Thyroid gland (tissue), 4 donors: ENCODE measurements at regions not wholly inside any gene's neighbourhood (a gene's known extent, or its start where the extent isn't known, plus 50 kb on each side); places are given as distances from the start of the nearest gene placed in this dataset.

Experiments used
- POLR2A ChIP-seq, 2 donors: fragments of 450-650 bp; IDR thresholded peaks; one replicate each; pipeline ENCODE4 v1.6.1; 2017; ENCODE audit warnings: antibody characterized with exemption in 2 of 2, mild to moderate bottlenecking in 2 of 2, moderate library complexity in 1 of 2
- TF ChIP-seq, protein P1 (sequence below), 6 experiments: fragments of 200-600 bp in 3 of 6; fragments of 450-650 bp in 3 of 6; sonication (generic) in 3 of 6; IDR thresholded peaks; one replicate each; pipeline ENCODE4 v1.5.1; 2016 to 2019; ENCODE audit warnings: antibody characterized with exemption in 6 of 6, mild to moderate bottlenecking in 2 of 6, inconsistent platforms in 1 of 6, moderate library complexity in 1 of 6

GRCh38 chr5:57818397-57818796 lies 335.8 kb upstream of the ACTBL2 start:
- TF ChIP-seq, protein P1, sequence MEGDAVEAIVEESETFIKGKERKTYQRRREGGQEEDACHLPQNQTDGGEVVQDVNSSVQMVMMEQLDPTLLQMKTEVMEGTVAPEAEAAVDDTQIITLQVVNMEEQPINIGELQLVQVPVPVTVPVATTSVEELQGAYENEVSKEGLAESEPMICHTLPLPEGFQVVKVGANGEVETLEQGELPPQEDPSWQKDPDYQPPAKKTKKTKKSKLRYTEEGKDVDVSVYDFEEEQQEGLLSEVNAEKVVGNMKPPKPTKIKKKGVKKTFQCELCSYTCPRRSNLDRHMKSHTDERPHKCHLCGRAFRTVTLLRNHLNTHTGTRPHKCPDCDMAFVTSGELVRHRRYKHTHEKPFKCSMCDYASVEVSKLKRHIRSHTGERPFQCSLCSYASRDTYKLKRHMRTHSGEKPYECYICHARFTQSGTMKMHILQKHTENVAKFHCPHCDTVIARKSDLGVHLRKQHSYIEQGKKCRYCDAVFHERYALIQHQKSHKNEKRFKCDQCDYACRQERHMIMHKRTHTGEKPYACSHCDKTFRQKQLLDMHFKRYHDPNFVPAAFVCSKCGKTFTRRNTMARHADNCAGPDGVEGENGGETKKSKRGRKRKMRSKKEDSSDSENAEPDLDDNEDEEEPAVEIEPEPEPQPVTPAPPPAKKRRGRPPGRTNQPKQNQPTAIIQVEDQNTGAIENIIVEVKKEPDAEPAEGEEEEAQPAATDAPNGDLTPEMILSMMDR (IDR thresholded peaks at IDR 0.05), result no peak
- no peak for TF ChIP-seq POLR2A (IDR thresholded peaks at IDR 0.05)
